ENCODE measurements at regions not wholly inside any gene's neighbourhood (a gene's known extent, or its start where the extent isn't known, plus 50 kb on each side); places are given as distances from the start of the nearest gene placed in this dataset.
A peak's percentile ranks its signal among the peaks of the same experiment; 100 is the strongest.

- DNase-seq (ENCODE audit: extremely low read depth in 1 of 11, low read depth in 9 of 11, low spot score in 4 of 11), result no peak
Measured at GRCh38 chr2:160660741-160661140, 167.1 kb upstream of the RBMS1 start.

- no peak for DNase-seq (ENCODE audit: extremely low read depth in 1 of 11, low read depth in 9 of 11, low spot score in 4 of 11)
Measured at GRCh38 chr2:160664603-160665140, 171.1 kb upstream of the RBMS1 start.

- peak; percentile 53 to 91 (median 77) for DNase-seq (ENCODE audit: extremely low read depth in 1 of 11, low read depth in 9 of 11, low spot score in 4 of 11)
Measured at GRCh38 chr2:160666154-160667060, 172.8 kb upstream of the RBMS1 start.

- DNase-seq (ENCODE audit: extremely low read depth in 1 of 11, low read depth in 9 of 11, low spot score in 4 of 11), result no peak
Measured at GRCh38 chr2:160667811-160668210, 174.2 kb upstream of the RBMS1 start.

GRCh38 chr2:160670618-160671017, 177.0 kb upstream of the RBMS1 start:
- no peak for DNase-seq (ENCODE audit: extremely low read depth in 1 of 11, low read depth in 9 of 11, low spot score in 4 of 11)

- no peak for DNase-seq (ENCODE audit: extremely low read depth in 1 of 11, low read depth in 9 of 11, low spot score in 4 of 11)
Measured at GRCh38 chr2:160672211-160672610, 178.6 kb upstream of the RBMS1 start.

- no peak for DNase-seq (ENCODE audit: extremely low read depth in 1 of 11, low read depth in 9 of 11, low spot score in 4 of 11)
Measured at GRCh38 chr2:160674146-160674750, 180.6 kb upstream of the RBMS1 start.

GRCh38 chr2:160679686-160680085, 186.1 kb upstream of the RBMS1 start:
- DNase-seq (ENCODE audit: extremely low read depth in 1 of 11, low read depth in 9 of 11, low spot score in 4 of 11), result no peak

- DNase-seq (ENCODE audit: extremely low read depth in 1 of 11, low read depth in 9 of 11, low spot score in 4 of 11), result no peak
Measured at GRCh38 chr2:160680294-160680693, 186.7 kb upstream of the RBMS1 start.

GRCh38 chr2:160680974-160681373, 187.4 kb upstream of the RBMS1 start:
- DNase-seq (ENCODE audit: extremely low read depth in 1 of 11, low read depth in 9 of 11, low spot score in 4 of 11), result no peak

GRCh38 chr2:160683206-160683605, 189.6 kb upstream of the RBMS1 start:
- no peak for DNase-seq (ENCODE audit: extremely low read depth in 1 of 11, low read depth in 9 of 11, low spot score in 4 of 11)

- DNase-seq (ENCODE audit: extremely low read depth in 1 of 11, low read depth in 9 of 11, low spot score in 4 of 11), result no peak
Measured at GRCh38 chr2:160687629-160688028, 194.0 kb upstream of the RBMS1 start.

- DNase-seq (ENCODE audit: extremely low read depth in 1 of 11, low read depth in 9 of 11, low spot score in 4 of 11), result no peak
Measured at GRCh38 chr2:160689441-160689840, 195.8 kb upstream of the RBMS1 start.

- no peak for DNase-seq (ENCODE audit: extremely low read depth in 1 of 11, low read depth in 9 of 11, low spot score in 4 of 11)
Measured at GRCh38 chr2:160694221-160694620, 200.6 kb upstream of the RBMS1 start.

- no peak for DNase-seq (ENCODE audit: extremely low read depth in 1 of 11, low read depth in 9 of 11, low spot score in 4 of 11)
Measured at GRCh38 chr2:160694631-160695030, 201.0 kb upstream of the RBMS1 start.

GRCh38 chr2:160695402-160696086, 201.9 kb upstream of the RBMS1 start:
- no peak for DNase-seq (ENCODE audit: extremely low read depth in 1 of 11, low read depth in 9 of 11, low spot score in 4 of 11)

- DNase-seq (ENCODE audit: extremely low read depth in 1 of 11, low read depth in 9 of 11, low spot score in 4 of 11), result no peak
Measured at GRCh38 chr2:160696087-160696452, 202.5 kb upstream of the RBMS1 start.

GRCh38 chr2:160697817-160698216, 204.2 kb upstream of the RBMS1 start:
- DNase-seq (ENCODE audit: extremely low read depth in 1 of 11, low read depth in 9 of 11, low spot score in 4 of 11), result no peak

GRCh38 chr2:160700021-160700814, 206.6 kb upstream of the RBMS1 start:
- peak in 6 of 11 donors; percentile 18 to 63 (median 45) for DNase-seq (ENCODE audit: extremely low read depth in 1 of 11, low read depth in 9 of 11, low spot score in 4 of 11)
